Neural progenitor cell (in vitro differentiated cells): ENCODE measurements at regions not wholly inside any gene's neighbourhood (a gene's known extent, or its start where the extent isn't known, plus 50 kb on each side); places are given as distances from the start of the nearest gene placed in this dataset.

Source experiments
- CTCF ChIP-seq: fragments of 200-600 bp; sonication (generic); IDR thresholded peaks from 2 replicates; pipeline ENCODE4 v1.5.1; 2017; ENCODE audit warnings: antibody characterized with exemption, mild to moderate bottlenecking
- EZH2 ChIP-seq: fragments of 200-600 bp; sonication (generic); IDR thresholded peaks from 2 replicates; pipeline ENCODE4 v1.6.1; 2017; ENCODE audit warnings: antibody characterized with exemption, mild to moderate bottlenecking, moderate library complexity
- EZH2phosphoT487 ChIP-seq: fragments of 200-600 bp; sonication (generic); IDR thresholded peaks from 2 replicates; pipeline ENCODE4 v1.6.1; 2017; ENCODE audit warnings: antibody characterized with exemption

DNA sequence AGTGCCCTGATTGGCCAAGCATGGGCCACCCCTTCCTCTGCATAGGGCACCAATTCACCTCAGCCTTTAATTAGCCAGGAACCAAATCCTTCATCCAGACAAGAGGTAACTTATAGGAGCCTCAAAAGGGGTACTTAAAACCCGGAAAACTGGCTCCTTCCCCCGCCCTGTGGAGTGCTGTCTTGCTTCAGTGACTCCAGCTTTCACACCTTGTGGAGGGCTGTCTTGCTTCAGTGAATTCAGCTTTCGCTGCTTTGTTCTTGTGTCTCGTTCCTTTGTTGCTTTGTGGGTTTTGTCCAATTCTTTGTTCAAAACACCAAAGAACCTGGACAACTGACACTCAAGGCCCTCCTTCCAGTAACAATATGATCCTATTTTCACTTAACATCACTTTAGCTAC lies 82.2 kb upstream of the FRG1 start:
- no peak for TF ChIP-seq CTCF
- no peak for TF ChIP-seq EZH2
- TF ChIP-seq EZH2phosphoT487: no peak
